ENCODE measurements at regions not wholly inside any gene's neighbourhood (a gene's known extent, or its start where the extent isn't known, plus 50 kb on each side); places are given as distances from the start of the nearest gene placed in this dataset.
"Not testable (repeated sequence)": the region's sequence is repeated elsewhere in the genome, so short reads cannot be mapped to it uniquely, and the experiment has no call there.

GRCh38 chr5:45890441-45891080 is 194.4 kb upstream of the HCN1 start:
- TF ChIP-seq BHLHE40 (IDR thresholded peaks at IDR 0.05; ENCODE audit: low read length); MAX (IDR thresholded peaks at IDR 0.05); CEBPB (IDR thresholded peaks at IDR 0.05; ENCODE audit: borderline replicate concordance, low read depth, low read length); CTCF (CRISPR knock-in tag; IDR thresholded peaks at IDR 0.05); MYC (CRISPR knock-in tag; IDR thresholded peaks at IDR 0.05; ENCODE audit: borderline replicate concordance); PRDM15 (CRISPR knock-in tag; IDR thresholded peaks at IDR 0.05): not testable (repeated sequence)

Measured in HepG2 (cell line).